Caco-2 (cell line): ENCODE measurements at regions not wholly inside any gene's neighbourhood (a gene's known extent, or its start where the extent isn't known, plus 50 kb on each side); places are given as distances from the start of the nearest gene placed in this dataset.

Source experiments
- BruUV-seq: library from RNA; stranded (reverse); fragments of 400-500 nt; replicated peaks from 2 replicates; lab custom pipeline; 2021; lab: Mats Ljungman, UMichigan
- CTCF ChIA-PET: fragments of 300-600 bp; sonication (Branson Sonifier 250); formaldehyde crosslinking; loops from one replicate; lab custom pipeline; 2022; ENCODE audit warnings: antibody characterized with exemption; lab: Charles Lee
- POLR2A ChIA-PET: fragments of 300-600 bp; sonication (Branson Sonifier 250); formaldehyde crosslinking; loops from one replicate; lab custom pipeline; 2022; ENCODE audit warnings: antibody characterized with exemption; lab: Charles Lee
- DNase-seq, 2 experiments: peaks; one replicate each; pipeline versions ENCODE4 v3.0.0 to v3.0.0-alpha.2; 2020 to 2022
- H3K27me3 ChIP-seq: replicated peaks from 2 replicates; pipeline ENCODE4 v1.6.0; 2011; ENCODE audit warnings: low read length; ENCODE audit not compliant: control insufficient read depth, insufficient read depth
- H3K36me3 ChIP-seq: 2 replicates; pipeline ENCODE4 v1.5.1; 2011; ENCODE audit warnings: low read length; ENCODE audit not compliant: control insufficient read depth, insufficient read depth
- H3K4me1 ChIP-seq: fragments of 250-450 bp; sonication (Bioruptor Pico); 2 replicates; pipeline ENCODE4 v1.5.1; 2020; ENCODE audit warnings: mild to moderate bottlenecking
- H3K4me3 ChIP-seq: 2 replicates; pipeline ENCODE4 v1.5.1; 2011; ENCODE audit warnings: low read depth, mild to moderate bottlenecking, control low read depth, low read length
- H3K9me3 ChIP-seq: fragments of 250-450 bp; sonication (Bioruptor Pico); 2 replicates; pipeline ENCODE4 v1.5.1; 2020; ENCODE audit warnings: mild to moderate bottlenecking, moderate library complexity
- H3K27ac Mint-ChIP-seq: one replicate; pipeline ENCODE4 v1.8.0; 2022; ENCODE audit warnings: mixed read lengths; ENCODE audit not compliant: unreplicated experiment
- H3K27me3 Mint-ChIP-seq: one replicate; pipeline ENCODE4 v1.8.0; 2022; ENCODE audit warnings: mixed read lengths; ENCODE audit not compliant: insufficient read depth, unreplicated experiment
- H3K36me3 Mint-ChIP-seq: one replicate; pipeline ENCODE4 v1.8.0; 2022; ENCODE audit warnings: mild to moderate bottlenecking, mixed read lengths; ENCODE audit not compliant: insufficient read depth, unreplicated experiment
- H3K4me1 Mint-ChIP-seq: one replicate; pipeline ENCODE4 v1.8.0; 2022; ENCODE audit warnings: low read depth, mixed read lengths; ENCODE audit not compliant: unreplicated experiment
- H3K4me3 Mint-ChIP-seq: one replicate; pipeline ENCODE4 v1.8.0; 2022; ENCODE audit warnings: mild to moderate bottlenecking, moderate library complexity, mixed read lengths; ENCODE audit not compliant: unreplicated experiment
- H3K9me3 Mint-ChIP-seq: one replicate; pipeline ENCODE4 v1.8.0; 2022; ENCODE audit warnings: mixed read lengths; ENCODE audit not compliant: unreplicated experiment
- CTCF ChIP-seq, 2 experiments: fragments of 200-600 bp in 1 of 2; IDR thresholded peaks; 1 replicate in 1 of 2; 2 replicates in 1 of 2; pipeline versions ENCODE4 v1.5.1 to v1.8.0; 2011 to 2022; ENCODE audit warnings: antibody characterized with exemption in 1 of 2, control low read depth in 1 of 2, inconsistent platforms in 1 of 2, low read depth in 1 of 2, low read length in 1 of 2, mild to moderate bottlenecking in 1 of 2, moderate library complexity in 1 of 2; ENCODE audit not compliant: insufficient read depth in 1 of 2, severe bottlenecking in 1 of 2, unreplicated experiment in 1 of 2
- intact Hi-C: fragments of 100-400 bp; cut with micrococcal nuclease; formaldehyde crosslinking; loops from one replicate; pipeline ENCODE4 v1.10.0; 2022; ENCODE audit not compliant: unreplicated experiment

DNA sequence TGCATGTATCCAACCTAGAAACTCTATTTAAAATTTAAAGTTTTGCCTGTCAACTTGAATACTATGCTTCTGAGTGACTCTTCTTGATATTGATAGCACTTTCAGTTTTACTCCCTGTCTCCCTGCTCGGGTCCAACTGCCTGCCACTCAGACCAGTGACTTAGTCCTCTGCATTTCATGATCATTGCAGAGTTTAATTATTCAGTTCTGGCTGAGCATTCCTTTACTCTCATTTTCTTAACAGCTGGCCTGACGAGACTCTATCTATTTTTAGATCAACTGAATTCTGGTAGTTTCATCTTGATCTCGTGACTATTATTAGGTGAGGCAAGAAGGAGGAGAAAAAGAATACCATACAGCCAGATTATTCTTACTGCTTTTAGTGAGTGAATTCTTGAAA, 617.4 kb downstream of the SI start:
- Histone ChIP-seq H3K9me3 (no peaks in the 10 kb centered on the region), H3K4me1 (no peaks in the 10 kb centered on the region; the same call in 1 of the 2 replicates), H3K36me3 (no peaks in the 10 kb centered on the region), H3K4me3 (no peak overlapping the region), H3K27me3 (no peaks in the 10 kb centered on the region)
- H3K36me3 Mint-ChIP-seq, result no peaks in the 10 kb centered on the region
- H3K4me3 Mint-ChIP-seq, result no peak overlapping the region
- CTCF ChIA-PET, result no interaction called here
- no peak for TF ChIP-seq CTCF (IDR thresholded peaks at IDR 0.05; ENCODE audit: insufficient read depth in 1 of 2, low read depth in 1 of 2, low read length in 1 of 2, severe bottlenecking in 1 of 2, unreplicated experiment in 1 of 2)
- H3K27me3 Mint-ChIP-seq, result no peaks in the 10 kb centered on the region
- no TSS peak for BruUV-seq
- H3K9me3 Mint-ChIP-seq, result no peaks in the 10 kb centered on the region
- POLR2A ChIA-PET, result no interaction called here
- intact Hi-C loops, result no loop called here
- H3K27ac Mint-ChIP-seq, result no peak overlapping the region
- no peak for DNase-seq
- H3K4me1 Mint-ChIP-seq, result peaks cover 8% of the 10 kb centered on the region

GRCh38 chr3:164459521-164460151, 618.7 kb downstream of the SI start:
- no peaks in the 10 kb centered on the region; the same call in 1 of the 2 replicates for H3K4me1 ChIP-seq
- H3K9me3 ChIP-seq, result no peaks in the 10 kb centered on the region
- H3K27ac Mint-ChIP-seq, result no peak overlapping the region
- CTCF ChIA-PET, result no interaction called here
- H3K4me1 Mint-ChIP-seq, result peaks cover 8% of the 10 kb centered on the region
- TF ChIP-seq CTCF (IDR thresholded peaks at IDR 0.05; ENCODE audit: insufficient read depth in 1 of 2, low read depth in 1 of 2, low read length in 1 of 2, severe bottlenecking in 1 of 2, unreplicated experiment in 1 of 2), result no peak
- intact Hi-C loops, result no loop called here
- no peaks in the 10 kb centered on the region for H3K36me3 ChIP-seq
- POLR2A ChIA-PET, result no interaction called here
- H3K36me3 Mint-ChIP-seq, result no peaks in the 10 kb centered on the region
- BruUV-seq, result no TSS peak
- no peaks in the 10 kb centered on the region for H3K9me3 Mint-ChIP-seq
- no peaks in the 10 kb centered on the region for H3K27me3 ChIP-seq
- no peak overlapping the region for H3K4me3 Mint-ChIP-seq
- H3K27me3 Mint-ChIP-seq, result no peaks in the 10 kb centered on the region
- H3K4me3 ChIP-seq, result no peak overlapping the region
- no peak for DNase-seq

GRCh38 chr3:164458986-164459385, 619.3 kb downstream of the SI start:
- CTCF ChIA-PET, result no interaction called here
- no peak overlapping the region for H3K4me3 Mint-ChIP-seq
- TF ChIP-seq CTCF (IDR thresholded peaks at IDR 0.05; ENCODE audit: insufficient read depth in 1 of 2, low read depth in 1 of 2, low read length in 1 of 2, severe bottlenecking in 1 of 2, unreplicated experiment in 1 of 2), result no peak
- Histone ChIP-seq H3K36me3 (no peaks in the 10 kb centered on the region), H3K9me3 (no peaks in the 10 kb centered on the region), H3K4me1 (no peaks in the 10 kb centered on the region; the same call in 1 of the 2 replicates), H3K27me3 (no peaks in the 10 kb centered on the region), H3K4me3 (no peak overlapping the region)
- POLR2A ChIA-PET, result no interaction called here
- no TSS peak for BruUV-seq
- intact Hi-C loops, result no loop called here
- DNase-seq, result no peak
- H3K9me3 Mint-ChIP-seq, result no peaks in the 10 kb centered on the region
- no peaks in the 10 kb centered on the region for H3K36me3 Mint-ChIP-seq
- H3K27me3 Mint-ChIP-seq, result no peaks in the 10 kb centered on the region
- H3K4me1 Mint-ChIP-seq, result peaks cover 8% of the 10 kb centered on the region
- no peak overlapping the region for H3K27ac Mint-ChIP-seq
